ENCODE measurements at regions not wholly inside any gene's neighbourhood (a gene's known extent, or its start where the extent isn't known, plus 50 kb on each side); places are given as distances from the start of the nearest gene placed in this dataset.

GRCh38 chr5:1946122-1946677 lies 63.5 kb upstream of the IRX4 start:
- TF ChIP-seq CTCF (IDR thresholded peaks at IDR 0.05; ENCODE audit: low read depth, low read length, poor library complexity, severe bottlenecking) (no peak), EZH2phosphoT487 (IDR thresholded peaks at IDR 0.05; ENCODE audit: borderline replicate concordance, low read length) (no peak)

Data from DOHH2 (cell line).